ENCODE measurements at regions not wholly inside any gene's neighbourhood (a gene's known extent, or its start where the extent isn't known, plus 50 kb on each side); places are given as distances from the start of the nearest gene placed in this dataset.

DNA sequence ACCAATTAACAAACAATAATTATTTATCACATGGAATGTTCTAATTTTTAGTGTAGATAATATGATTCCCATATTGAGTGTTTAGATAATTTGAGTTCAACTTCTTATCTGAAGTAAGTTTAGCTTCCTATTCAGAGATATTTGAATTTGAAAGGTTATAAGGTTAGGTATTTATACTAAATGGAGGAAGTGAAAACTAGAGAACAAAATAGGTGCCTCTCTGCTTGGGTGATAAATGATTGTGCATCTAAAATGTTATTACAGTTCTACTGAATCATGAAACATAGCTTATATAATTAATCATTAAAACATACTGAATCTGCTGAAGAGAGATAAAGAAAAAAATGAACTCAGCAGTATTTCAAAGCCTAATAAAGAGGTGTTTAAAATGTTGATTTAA is 1174.3 kb downstream of the XPNPEP1 start:
- DNase-seq: no peak

DNA sequence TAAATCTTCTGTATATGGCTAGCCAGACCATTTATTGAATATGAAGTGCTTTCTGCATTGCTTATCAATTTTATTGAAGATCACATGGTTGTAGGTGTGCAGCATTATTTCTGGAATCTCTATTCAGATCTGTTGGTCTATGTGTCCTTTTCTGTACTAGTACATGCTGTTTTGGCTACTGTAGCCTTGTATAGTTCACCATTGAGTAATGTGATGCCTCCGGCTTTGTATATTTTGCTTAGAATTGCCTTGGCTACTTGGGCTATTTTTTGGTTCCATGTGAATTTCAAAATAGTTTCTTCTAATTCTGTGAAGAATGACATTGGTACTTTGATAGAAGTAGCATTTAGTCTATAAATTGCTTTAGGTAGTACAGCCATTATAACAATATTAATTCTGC is 1187.2 kb downstream of the XPNPEP1 start:
- DNase-seq: no peak

DNA sequence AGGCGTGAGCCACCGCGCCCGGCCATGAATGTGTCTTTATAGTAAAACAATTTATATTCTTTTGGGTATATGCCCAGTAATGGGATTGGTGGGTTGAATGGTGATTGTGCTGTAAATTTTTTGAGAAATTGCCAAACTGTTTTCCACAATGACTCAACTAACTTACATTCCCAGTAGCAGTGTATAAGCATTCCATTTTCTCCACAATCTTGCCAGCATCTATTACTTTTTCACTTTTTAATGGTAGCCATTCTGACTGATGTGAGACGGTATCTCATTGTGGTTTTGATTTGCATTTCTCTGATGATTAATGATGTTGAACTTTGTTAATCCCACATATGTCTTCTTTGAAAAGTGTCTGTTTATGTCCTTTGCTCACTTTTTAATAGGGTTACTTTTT is 1187.9 kb downstream of the XPNPEP1 start:
- no peak for DNase-seq

DNA sequence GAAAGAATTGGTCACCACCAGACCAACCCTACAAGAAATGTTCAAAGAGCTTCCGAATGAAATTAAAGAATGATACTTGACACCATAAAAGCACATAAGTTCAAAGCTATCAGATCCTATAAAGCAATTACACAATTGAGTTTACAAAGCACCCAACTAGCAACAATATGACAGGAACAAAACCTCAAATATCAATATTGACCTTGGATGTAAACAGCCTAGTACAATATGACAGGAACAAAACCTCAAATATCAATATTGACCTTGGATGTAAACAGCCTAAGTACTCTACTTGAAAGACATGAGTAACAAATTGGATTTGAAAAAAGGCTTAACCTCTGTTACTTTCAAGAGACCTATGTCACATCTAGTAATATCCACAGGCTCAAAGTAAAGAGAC is 1201.4 kb downstream of the XPNPEP1 start:
- DNase-seq: no peak

- no peak for DNase-seq
Observed at GRCh38 chr10:108716352-108716751, 1207.0 kb downstream of the XPNPEP1 start.

GRCh38 chr10:108709927-108710722 is 1213.2 kb downstream of the XPNPEP1 start:
- no peak for DNase-seq

GRCh38 chr10:108708363-108708762 is 1214.9 kb downstream of the XPNPEP1 start:
- DNase-seq: no peak

DNA sequence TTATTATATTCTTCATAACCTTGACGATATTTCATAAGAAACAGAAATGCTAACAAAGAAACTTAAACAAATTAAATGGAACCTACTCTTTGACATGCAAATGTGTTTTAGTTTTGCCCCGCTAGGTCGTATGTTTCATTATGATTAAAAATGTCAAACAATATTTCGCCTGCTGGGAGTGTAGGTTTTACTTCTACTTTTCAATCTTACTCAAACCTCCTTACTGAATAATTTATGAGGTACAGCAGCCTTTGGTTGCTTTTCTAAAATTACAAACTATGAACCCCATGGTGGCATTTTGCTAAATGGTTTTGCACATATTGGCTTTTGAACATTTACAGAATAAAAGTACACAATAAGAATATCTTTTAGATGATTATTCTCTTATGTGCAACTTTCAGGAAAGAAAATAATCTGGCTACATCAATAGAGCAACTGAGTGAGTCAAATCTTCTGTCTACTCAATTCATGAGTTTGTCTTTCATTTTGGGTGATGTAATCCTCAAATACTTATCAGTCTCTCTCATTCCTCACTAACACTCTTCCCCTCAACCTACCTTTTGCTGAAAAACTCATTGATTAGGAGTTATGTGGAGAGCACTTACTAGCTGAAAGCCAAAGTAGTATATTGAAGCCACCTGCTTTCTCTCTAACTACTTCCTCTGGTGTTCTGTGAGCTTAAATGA is 1226.4 kb downstream of the XPNPEP1 start:
- no peak for DNase-seq

- no peak for DNase-seq
Observed at GRCh38 chr10:108691126-108691525, 1232.2 kb downstream of the XPNPEP1 start.

DNA sequence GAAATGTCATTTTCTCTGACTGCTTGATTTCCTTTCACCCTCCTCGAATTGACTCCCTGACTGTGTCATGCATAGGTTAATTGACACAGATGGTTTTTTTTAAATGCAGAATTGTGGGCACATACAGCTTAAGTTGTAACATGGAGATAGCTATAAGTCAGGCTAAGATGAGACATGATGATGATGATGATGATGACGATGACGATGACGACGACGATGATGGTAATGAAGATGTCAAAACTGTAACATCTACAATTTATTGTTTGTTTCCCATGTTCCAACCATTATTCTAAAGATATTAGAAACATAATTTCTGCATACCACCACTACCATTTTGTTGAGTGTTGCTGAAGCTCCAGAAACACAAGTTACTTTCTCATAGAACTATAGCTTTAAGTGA is 1232.8 kb downstream of the XPNPEP1 start:
- DNase-seq: no peak

- no peak for DNase-seq
Observed at GRCh38 chr10:108689891-108690290, 1233.4 kb downstream of the XPNPEP1 start.

DNA sequence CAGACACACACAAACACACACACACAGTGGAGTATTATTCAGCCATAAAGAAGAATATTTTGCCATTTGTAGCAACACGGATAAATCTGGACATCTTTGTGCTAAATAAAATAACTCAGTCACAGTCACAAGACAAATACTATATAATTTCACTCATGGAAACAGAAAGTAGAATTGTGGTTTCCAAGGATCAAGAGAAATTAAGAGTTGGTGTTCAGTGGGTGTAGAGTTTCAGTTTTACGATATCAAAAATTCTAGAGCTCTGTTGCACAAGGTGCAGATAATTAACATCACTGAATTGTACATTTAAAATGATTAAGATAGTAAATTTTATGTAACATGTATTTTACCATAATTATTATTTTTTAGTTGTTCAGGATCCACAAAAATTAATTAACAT is 1235.0 kb downstream of the XPNPEP1 start:
- no peak for DNase-seq

DNA sequence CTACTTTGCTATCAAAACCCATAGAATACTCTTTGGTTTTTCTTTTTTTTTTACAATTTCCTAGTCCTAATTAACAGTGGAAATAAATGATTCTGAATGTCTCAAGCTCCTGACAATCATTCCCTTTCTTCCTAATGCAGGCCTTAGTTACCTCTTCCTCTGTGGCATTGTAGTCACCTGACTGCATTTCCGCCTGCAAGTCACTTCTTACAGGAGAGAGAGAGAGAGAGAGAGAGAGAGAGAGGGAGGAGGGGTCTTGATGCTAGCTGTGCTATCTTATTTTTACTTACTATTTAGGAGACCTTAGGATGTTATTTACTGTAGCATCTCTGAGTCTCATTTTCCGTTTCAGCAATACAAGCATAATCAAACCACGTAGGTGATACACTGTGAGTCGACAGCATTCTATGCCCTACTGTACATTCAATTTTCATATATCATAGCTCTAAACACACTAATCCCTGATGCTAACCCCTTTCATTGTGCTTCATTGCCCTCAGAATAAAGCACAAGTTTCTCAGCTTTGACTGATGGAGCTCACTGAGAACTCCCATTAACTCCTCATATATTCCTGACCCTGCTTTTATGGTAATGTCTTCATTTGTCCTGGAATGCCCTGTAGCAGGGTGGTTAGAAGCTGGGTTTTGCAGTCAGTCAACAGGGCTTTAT is 1237.3 kb downstream of the XPNPEP1 start:
- no peak for DNase-seq

DNA sequence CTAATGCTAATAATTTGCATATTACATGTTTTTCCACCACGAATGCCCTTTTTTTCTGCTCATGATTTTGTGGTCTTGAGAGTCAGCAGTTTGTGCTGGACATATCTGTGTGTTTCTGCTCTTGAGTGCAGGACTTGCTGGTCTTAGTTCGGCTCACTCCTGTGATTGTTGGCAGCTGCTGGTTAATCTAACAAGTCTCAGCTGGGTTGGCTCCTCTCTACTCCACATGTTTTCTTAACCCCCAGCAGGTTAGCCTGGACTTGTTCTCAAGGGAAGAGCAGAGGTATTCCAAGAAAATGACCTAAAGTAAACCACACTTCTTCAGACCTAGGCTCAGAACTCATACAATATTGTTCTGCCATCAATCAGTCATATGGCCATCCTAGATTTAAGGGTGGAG is 1238.9 kb downstream of the XPNPEP1 start:
- DNase-seq: no peak

GRCh38 chr10:108673741-108674140 is 1249.6 kb downstream of the XPNPEP1 start:
- DNase-seq: no peak

DNA sequence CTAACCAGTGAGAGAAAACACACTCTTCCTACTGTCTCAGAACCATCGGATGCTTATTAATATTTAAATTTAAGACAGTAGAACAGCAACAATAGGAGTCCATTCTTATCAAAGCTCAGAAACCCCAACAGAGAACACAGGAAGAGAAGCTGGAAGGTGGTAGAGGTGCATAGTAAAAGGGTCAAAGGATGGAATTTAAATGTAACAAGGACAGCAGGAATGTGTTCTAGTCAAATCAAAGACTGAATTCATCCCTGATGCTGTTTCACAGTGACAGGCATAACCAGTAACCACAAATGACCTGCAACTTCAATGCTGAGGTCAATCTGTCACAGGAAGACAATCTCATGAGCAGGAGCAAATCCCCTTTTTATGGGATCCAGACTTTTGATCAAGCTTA is 1259.7 kb downstream of the XPNPEP1 start:
- no peak for DNase-seq

- no peak for DNase-seq
Observed at GRCh38 chr10:108662975-108663374, 1260.3 kb downstream of the XPNPEP1 start.

- no peak for DNase-seq
Observed at GRCh38 chr10:108655057-108655456, 1268.3 kb downstream of the XPNPEP1 start.

- DNase-seq: no peak
Observed at GRCh38 chr10:108653531-108653930, 1269.8 kb downstream of the XPNPEP1 start.

DNA sequence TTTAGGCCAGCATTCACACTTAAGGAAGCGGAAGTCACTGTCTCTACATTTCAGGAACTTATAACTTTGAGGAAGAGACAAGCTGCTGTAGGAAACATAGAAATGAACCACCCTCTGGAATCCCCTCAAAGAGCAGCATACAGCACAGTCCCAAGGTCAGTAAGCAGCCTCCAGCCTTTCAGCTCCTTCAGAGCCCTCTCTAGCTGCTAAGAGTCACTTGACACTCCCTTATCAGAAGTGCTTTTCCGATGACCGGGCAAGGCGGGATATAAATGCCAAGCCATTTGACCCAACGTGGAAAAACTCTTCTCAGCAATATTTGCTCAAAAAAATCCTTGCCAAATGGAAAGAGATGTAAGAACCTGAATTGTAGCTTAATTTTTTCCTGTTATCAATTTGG is 1284.3 kb downstream of the XPNPEP1 start:
- no peak for DNase-seq

GRCh38 chr10:108638225-108638624 is 1285.1 kb downstream of the XPNPEP1 start:
- DNase-seq: no peak

DNA sequence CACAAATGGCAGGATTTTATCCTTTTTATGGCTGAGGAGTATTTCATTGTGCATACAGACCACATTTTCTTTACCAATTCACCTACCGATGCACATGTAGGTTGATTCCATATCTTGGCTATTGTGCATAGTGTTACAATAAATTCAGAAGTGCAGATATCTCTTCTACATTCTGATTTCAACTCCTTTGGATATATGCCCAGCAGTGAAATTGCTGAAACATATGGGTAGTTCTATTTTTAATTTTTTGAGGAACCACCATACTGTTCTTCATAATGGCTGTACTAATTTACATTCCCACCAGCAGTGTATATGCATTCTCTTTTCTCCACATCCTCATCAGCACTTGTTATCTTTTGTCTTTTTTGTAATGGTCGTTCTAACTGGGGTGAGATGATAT is 1290.3 kb downstream of the XPNPEP1 start:
- no peak for DNase-seq

DNA sequence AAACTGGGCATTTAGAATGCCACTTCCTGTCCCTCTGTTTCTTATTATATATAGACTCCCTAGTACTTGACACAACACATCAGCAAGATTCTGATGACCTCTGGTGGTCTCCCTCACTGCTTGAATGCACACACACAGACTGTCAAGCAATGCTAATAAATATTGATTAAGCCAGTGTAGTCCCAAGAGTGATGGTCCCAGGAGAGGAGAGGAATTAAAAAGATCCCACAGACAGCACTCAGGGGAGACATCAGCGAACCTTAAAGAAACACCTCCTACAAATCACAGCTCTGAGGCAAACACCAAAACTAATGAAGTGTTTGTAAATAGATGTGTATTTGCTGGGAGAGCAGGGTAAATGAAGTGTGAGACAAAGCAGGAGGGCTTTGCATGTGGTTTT is 1291.2 kb downstream of the XPNPEP1 start:
- DNase-seq: no peak

DNA sequence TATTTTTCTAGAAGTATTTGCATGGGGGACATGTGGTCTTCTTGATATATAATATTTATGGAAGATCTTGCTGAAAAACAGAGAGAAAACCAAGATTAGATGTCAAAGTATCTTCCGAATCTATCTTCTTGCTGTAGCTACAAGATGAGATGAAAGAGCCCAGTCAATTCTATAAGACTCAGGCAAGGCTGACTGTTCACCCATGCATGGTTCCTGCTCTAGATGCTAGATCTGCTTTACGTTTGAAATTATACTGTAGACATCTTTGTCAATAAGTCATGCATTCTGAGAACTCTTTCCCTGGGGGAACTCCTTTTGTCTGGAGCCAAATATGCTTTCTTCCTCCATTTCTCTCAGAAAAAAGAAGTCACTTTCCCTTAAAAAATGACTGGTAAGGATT is 1292.0 kb downstream of the XPNPEP1 start:
- DNase-seq: no peak
